ENCODE measurements at regions not wholly inside any gene's neighbourhood (a gene's known extent, or its start where the extent isn't known, plus 50 kb on each side); places are given as distances from the start of the nearest gene placed in this dataset.

GRCh38 chr9:71253011-71253410 lies 131.6 kb upstream of the TRPM3 start:
- Histone ChIP-seq H3K4me3 (no peak overlapping the region), H3K36me3 (no peaks in the 10 kb centered on the region), H3K9me3 (no peaks in the 10 kb centered on the region), H3K27me3 (no peaks in the 10 kb centered on the region), H3K4me1 (no peaks in the 10 kb centered on the region), H3K27ac (no peak overlapping the region)
- DNase-seq (ENCODE audit: low spot score): no peak
- no peak for TF ChIP-seq CTCF (IDR thresholded peaks at IDR 0.05)

- H3K27ac ChIP-seq: no peak overlapping the region
- no peaks in the 10 kb centered on the region for H3K4me1 ChIP-seq
- H3K27me3 ChIP-seq: no peaks in the 10 kb centered on the region
- H3K36me3 ChIP-seq: no peaks in the 10 kb centered on the region
- no peak overlapping the region for H3K4me3 ChIP-seq
- DNase-seq (ENCODE audit: low spot score): no peak
- no peaks in the 10 kb centered on the region for H3K9me3 ChIP-seq
- TF ChIP-seq CTCF (IDR thresholded peaks at IDR 0.05): no peak
Measured at GRCh38 chr9:71250581-71250980, 129.2 kb upstream of the TRPM3 start.

- H3K36me3 ChIP-seq: no peaks in the 10 kb centered on the region
- no peak for DNase-seq (ENCODE audit: low spot score)
- H3K27ac ChIP-seq: no peak overlapping the region
- H3K4me1 ChIP-seq: no peaks in the 10 kb centered on the region
- H3K4me3 ChIP-seq: no peak overlapping the region
- no peaks in the 10 kb centered on the region for H3K9me3 ChIP-seq
- H3K27me3 ChIP-seq: no peaks in the 10 kb centered on the region
- peak; percentile 39 to 74 for TF ChIP-seq CTCF (IDR thresholded peaks at IDR 0.05)
Measured at GRCh38 chr9:71249729-71250317, 128.4 kb upstream of the TRPM3 start.

GRCh38 chr9:71245651-71246050 lies 124.2 kb upstream of the TRPM3 start:
- no peak for DNase-seq (ENCODE audit: low spot score)
- Histone ChIP-seq H3K9me3 (no peaks in the 10 kb centered on the region), H3K36me3 (no peaks in the 10 kb centered on the region), H3K27ac (no peak overlapping the region), H3K27me3 (no peaks in the 10 kb centered on the region), H3K4me3 (no peak overlapping the region), H3K4me1 (no peaks in the 10 kb centered on the region)
- no peak for TF ChIP-seq CTCF (IDR thresholded peaks at IDR 0.05)

GRCh38 chr9:71243951-71244350 lies 122.5 kb upstream of the TRPM3 start:
- no peaks in the 10 kb centered on the region for H3K9me3 ChIP-seq
- H3K4me3 ChIP-seq: no peak overlapping the region
- H3K36me3 ChIP-seq: no peaks in the 10 kb centered on the region
- H3K4me1 ChIP-seq: no peaks in the 10 kb centered on the region
- H3K27ac ChIP-seq: no peak overlapping the region
- H3K27me3 ChIP-seq: no peaks in the 10 kb centered on the region
- no peak for DNase-seq (ENCODE audit: low spot score)
- no peak for TF ChIP-seq CTCF (IDR thresholded peaks at IDR 0.05)

GRCh38 chr9:71242081-71242480 lies 120.7 kb upstream of the TRPM3 start:
- DNase-seq (ENCODE audit: low spot score): no peak

More at GRCh38 chr9:71242081-71242480, 120.7 kb upstream of the TRPM3 start:
- no peaks in the 10 kb centered on the region for H3K27me3 ChIP-seq
- TF ChIP-seq CTCF (IDR thresholded peaks at IDR 0.05): no peak
- no peak overlapping the region for H3K4me3 ChIP-seq
- H3K4me1 ChIP-seq: no peaks in the 10 kb centered on the region
- no peaks in the 10 kb centered on the region for H3K9me3 ChIP-seq
- no peaks in the 10 kb centered on the region for H3K36me3 ChIP-seq
- H3K27ac ChIP-seq: no peak overlapping the region

Measured in right atrium auricular region (tissue), 2 donors.